ENCODE measurements at regions not wholly inside any gene's neighbourhood (a gene's known extent, or its start where the extent isn't known, plus 50 kb on each side); places are given as distances from the start of the nearest gene placed in this dataset.

DNA sequence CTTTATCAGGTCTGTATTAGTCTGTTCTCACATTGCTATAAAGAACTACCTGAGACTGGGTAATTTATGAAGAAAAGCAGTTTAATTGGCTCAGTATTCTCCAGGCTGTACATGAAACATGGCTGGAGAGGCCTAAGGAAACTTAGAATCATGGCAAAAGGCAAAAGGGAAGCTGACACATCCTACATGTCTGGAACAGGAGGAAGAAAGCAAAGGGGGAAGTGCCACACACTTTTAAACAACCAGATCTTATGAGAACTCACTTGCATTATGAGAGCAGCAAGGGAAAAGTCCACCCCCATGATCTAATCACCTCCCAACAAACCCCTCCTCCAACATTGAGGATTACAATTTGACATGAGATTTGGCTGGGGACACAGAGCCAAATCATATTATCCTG is 132.1 kb downstream of the PCSK1 start (continued):
- TF ChIP-seq, protein P1, sequence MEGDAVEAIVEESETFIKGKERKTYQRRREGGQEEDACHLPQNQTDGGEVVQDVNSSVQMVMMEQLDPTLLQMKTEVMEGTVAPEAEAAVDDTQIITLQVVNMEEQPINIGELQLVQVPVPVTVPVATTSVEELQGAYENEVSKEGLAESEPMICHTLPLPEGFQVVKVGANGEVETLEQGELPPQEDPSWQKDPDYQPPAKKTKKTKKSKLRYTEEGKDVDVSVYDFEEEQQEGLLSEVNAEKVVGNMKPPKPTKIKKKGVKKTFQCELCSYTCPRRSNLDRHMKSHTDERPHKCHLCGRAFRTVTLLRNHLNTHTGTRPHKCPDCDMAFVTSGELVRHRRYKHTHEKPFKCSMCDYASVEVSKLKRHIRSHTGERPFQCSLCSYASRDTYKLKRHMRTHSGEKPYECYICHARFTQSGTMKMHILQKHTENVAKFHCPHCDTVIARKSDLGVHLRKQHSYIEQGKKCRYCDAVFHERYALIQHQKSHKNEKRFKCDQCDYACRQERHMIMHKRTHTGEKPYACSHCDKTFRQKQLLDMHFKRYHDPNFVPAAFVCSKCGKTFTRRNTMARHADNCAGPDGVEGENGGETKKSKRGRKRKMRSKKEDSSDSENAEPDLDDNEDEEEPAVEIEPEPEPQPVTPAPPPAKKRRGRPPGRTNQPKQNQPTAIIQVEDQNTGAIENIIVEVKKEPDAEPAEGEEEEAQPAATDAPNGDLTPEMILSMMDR (IDR thresholded peaks at IDR 0.05 in 2 of 3, conservative IDR thresholded peaks at IDR 0.05 in 1 of 3; ENCODE audit: control insufficient read depth in 2 of 3, extremely low read depth in 1 of 3, insufficient read depth in 1 of 3, low read depth in 3 of 3, low read length in 3 of 3): no peak
- TF ChIP-seq DPF2 (IDR thresholded peaks at IDR 0.05): no peak
- TF ChIP-seq BACH1 (IDR thresholded peaks at IDR 0.05; ENCODE audit: borderline replicate concordance): no peak
- TF ChIP-seq NR2F1 (conservative IDR thresholded peaks at IDR 0.05): no peak
- TF ChIP-seq CHD2 (IDR thresholded peaks at IDR 0.05; ENCODE audit: borderline replicate concordance, low read depth, low read length): no peak
- TF ChIP-seq ASH2L (IDR thresholded peaks at IDR 0.05; ENCODE audit: borderline replicate concordance, low read depth): no peak
- TF ChIP-seq SREBF1 (IDR thresholded peaks at IDR 0.05; ENCODE audit: low read length): no peak
- TF ChIP-seq RELA (IDR thresholded peaks at IDR 0.05; ENCODE audit: borderline replicate concordance, partially characterized antibody): no peak

DNA sequence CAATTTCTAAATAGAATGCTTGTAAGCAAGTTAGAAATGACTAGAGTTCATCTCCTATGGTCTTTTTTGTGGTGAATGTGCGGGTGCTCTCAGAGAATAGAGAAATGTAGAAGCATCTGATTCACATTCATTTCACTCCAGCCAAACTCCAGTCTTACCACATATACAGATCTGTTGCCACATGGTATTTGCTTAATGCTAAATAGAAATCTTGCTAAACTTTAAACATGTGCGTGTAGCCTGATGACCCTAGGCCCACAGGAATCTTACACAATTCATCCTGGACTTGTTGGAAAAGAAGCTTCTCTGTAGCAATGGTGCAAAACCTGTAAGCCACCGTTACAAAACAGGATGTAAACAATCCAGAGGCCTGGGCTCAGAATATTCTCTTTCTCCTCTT is 135.2 kb downstream of the PCSK1 start:
- H2AFZ ChIP-seq (ENCODE audit: control insufficient read depth, low read depth, low read length): no peak overlapping the region
- WGBS (ENCODE audit: insufficient coverage, insufficient replicate concordance, low lambda C conversion rate, missing lambda C conversion rate): 35% methylated on average over 3 of the region's 3 CpGs
- CTCF ChIA-PET: interaction anchor here (1.3 kb wide), 1 partner anchor 142 kb away, joined by 6 read pairs; no protein-coding TSS in a partner anchor
- RAD21 ChIA-PET (ENCODE audit: unreplicated experiment): no interaction called here
- intact Hi-C loops (cut with micrococcal nuclease; ENCODE audit: unreplicated experiment): no loop called here
- no peak for DNase-seq (ENCODE audit: low read depth, low spot score)
- no peaks in the 10 kb centered on the region for H3K27me3 ChIP-seq (replicated peaks in 1 of 2; ENCODE audit: control insufficient read depth in 2 of 2, insufficient read depth in 2 of 2, low read length in 1 of 2)
- POLR2A ChIA-PET: no interaction called here
- SMC1A ChIA-PET (ENCODE audit: uncharacterized antibody, unreplicated experiment): interaction anchor here (0.9 to 1.6 kb wide), 3 partner anchors 13 to 39 kb away, joined by 3 to 4 read pairs (median 3); no protein-coding TSS in a partner anchor
- H3K4me2 ChIP-seq (ENCODE audit: control insufficient read depth, insufficient read depth): no peak overlapping the region
- H3K4me3 ChIP-seq: no peak overlapping the region
- ATAC-seq: peak; percentile 21; the same call in 2 of the 3 replicates
- no peaks in the 10 kb centered on the region for H4K20me1 ChIP-seq (ENCODE audit: control insufficient read depth, insufficient read depth)
- FAIRE-seq: no peak
- H3K9ac ChIP-seq (ENCODE audit: control insufficient read depth, insufficient read depth, low read length): no peak overlapping the region
- H3K27ac ChIP-seq (ENCODE audit: control insufficient read depth, insufficient read depth): no peak overlapping the region
- no peaks in the 10 kb centered on the region for H3K36me3 ChIP-seq (ENCODE audit: control insufficient read depth in 2 of 2, insufficient read depth in 2 of 2, low read length in 1 of 2)
- no peaks in the 10 kb centered on the region for H3K4me1 ChIP-seq (ENCODE audit: control insufficient read depth, insufficient read depth, low read length)
- in situ Hi-C loops (cut with MboI): no loop called here
- peaks cover 3% of the 10 kb centered on the region; the same call in 2 of the 3 replicates for H3K9me3 ChIP-seq (replicated peaks; ENCODE audit: control insufficient read depth, insufficient read depth, low read length)
- TF ChIP-seq NFIC (IDR thresholded peaks at IDR 0.05; ENCODE audit: low read depth, low read length) (peak; percentile 38; the same call in 1 of the 2 replicates), JUNB (IDR thresholded peaks at IDR 0.05) (0 out of 2 replicates have a peak, but pooled peaks have one; percentile 18), RUNX3 (IDR thresholded peaks at IDR 0.05; ENCODE audit: low read length) (peak; percentile 62), IRF4 (IDR thresholded peaks at IDR 0.05; ENCODE audit: low read depth, low read length) (no peak)
- BruUV-seq (replicated peaks): no TSS peak
- H3K79me2 ChIP-seq (ENCODE audit: control insufficient read depth, insufficient read depth, low read length): no peaks in the 10 kb centered on the region
